Suppressor macrophage treated with lipopolysaccharide for 4 hours (primary cell): ENCODE measurements at regions not wholly inside any gene's neighbourhood (a gene's known extent, or its start where the extent isn't known, plus 50 kb on each side); places are given as distances from the start of the nearest gene placed in this dataset.

Experiments
- DNase-seq: peaks from one replicate; pipeline ENCODE4 v3.0.0-alpha.2; 2020

GRCh38 chr2:96438589-96438988 lies 66.6 kb downstream of the NEURL3 start:
- DNase-seq: no peak

- DNase-seq: peak; percentile 52
These were observed 67.6 kb downstream of the NEURL3 start for GRCh38 chr2:96437512-96437911.

GRCh38 chr2:96436961-96437360 lies 68.2 kb downstream of the NEURL3 start:
- DNase-seq: no peak

- no peak for DNase-seq
These were observed 68.7 kb downstream of the NEURL3 start for GRCh38 chr2:96436416-96436815.

- DNase-seq: no peak
These were observed 73.8 kb downstream of the NEURL3 start for GRCh38 chr2:96431319-96431718.

GRCh38 chr2:96430394-96430988 lies 74.7 kb downstream of the NEURL3 start:
- no peak for DNase-seq

- DNase-seq: peak; percentile 73
These were observed 77.2 kb downstream of the NEURL3 start for GRCh38 chr2:96427917-96428316.

GRCh38 chr2:96427169-96427568 lies 78.0 kb downstream of the NEURL3 start:
- DNase-seq: no peak

- no peak for DNase-seq
These were observed 81.3 kb downstream of the NEURL3 start for GRCh38 chr2:96423828-96424227.
